ENCODE measurements at regions not wholly inside any gene's neighbourhood (a gene's known extent, or its start where the extent isn't known, plus 50 kb on each side); places are given as distances from the start of the nearest gene placed in this dataset.
"Not testable (repeated sequence)": the region's sequence is repeated elsewhere in the genome, so short reads cannot be mapped to it uniquely, and the experiment has no call there.

GRCh38 chr2:66632882-66633281 lies 198.0 kb downstream of the MEIS1 start:
- H3K4me1 Mint-ChIP-seq (ENCODE audit: low read depth in 2 of 2); ATAC-seq; H3K4me3 Mint-ChIP-seq; H3K27me3 Mint-ChIP-seq; H3K27ac Mint-ChIP-seq; DNase-seq (ENCODE audit: low spot score); H3K36me3 Mint-ChIP-seq; H3K9me3 Mint-ChIP-seq: not testable (repeated sequence)

GRCh38 chr2:66633631-66634030 lies 198.7 kb downstream of the MEIS1 start:
- Mint-ChIP-seq H3K27me3 (no peaks in the 10 kb centered on the region), H3K36me3 (no peaks in the 10 kb centered on the region), H3K4me3 (no peak overlapping the region), H3K9me3 (peaks cover 8% of the 10 kb centered on the region), H3K27ac (no peak overlapping the region), H3K4me1 (ENCODE audit: low read depth in 2 of 2) (no peaks in the 10 kb centered on the region)
- ATAC-seq (no peak), DNase-seq (ENCODE audit: low spot score) (no peak)

GRCh38 chr2:66634784-66635183 lies 199.9 kb downstream of the MEIS1 start:
- DNase-seq (ENCODE audit: low spot score) (no peak), ATAC-seq (no peak)
- no peaks in the 10 kb centered on the region for H3K36me3 Mint-ChIP-seq
- H3K27me3 Mint-ChIP-seq: no peaks in the 10 kb centered on the region
- peaks cover 8% of the 10 kb centered on the region for H3K9me3 Mint-ChIP-seq
- H3K4me1 Mint-ChIP-seq (ENCODE audit: low read depth in 2 of 2): no peaks in the 10 kb centered on the region
- no peak overlapping the region for H3K4me3 Mint-ChIP-seq
- H3K27ac Mint-ChIP-seq: no peak overlapping the region

- no peaks in the 10 kb centered on the region for H3K36me3 Mint-ChIP-seq
- no peak overlapping the region for H3K27ac Mint-ChIP-seq
- no peak for DNase-seq (ENCODE audit: low spot score)
- no peaks in the 10 kb centered on the region for H3K27me3 Mint-ChIP-seq
- H3K4me3 Mint-ChIP-seq: no peak overlapping the region
- ATAC-seq: no peak
- H3K4me1 Mint-ChIP-seq (ENCODE audit: low read depth in 2 of 2): no peaks in the 10 kb centered on the region
- no peaks in the 10 kb centered on the region for H3K9me3 Mint-ChIP-seq
These were observed 206.8 kb downstream of the MEIS1 start for GRCh38 chr2:66641685-66642084.

GRCh38 chr2:66648081-66648480 lies 213.2 kb downstream of the MEIS1 start:
- not testable (repeated sequence) for H3K9me3 Mint-ChIP-seq; H3K27ac Mint-ChIP-seq; H3K27me3 Mint-ChIP-seq; H3K4me1 Mint-ChIP-seq (ENCODE audit: low read depth in 2 of 2); H3K4me3 Mint-ChIP-seq; DNase-seq (ENCODE audit: low spot score); ATAC-seq; H3K36me3 Mint-ChIP-seq

- H3K4me1 Mint-ChIP-seq (ENCODE audit: low read depth in 2 of 2): no peaks in the 10 kb centered on the region
- ATAC-seq: no peak
- peaks cover 0 to 3% of the 10 kb centered on the region in 2 donors for H3K27me3 Mint-ChIP-seq
- no peaks in the 10 kb centered on the region for H3K36me3 Mint-ChIP-seq
- H3K27ac Mint-ChIP-seq: no peak overlapping the region
- DNase-seq (ENCODE audit: low spot score): no peak
- H3K4me3 Mint-ChIP-seq: no peak overlapping the region
- H3K9me3 Mint-ChIP-seq: peaks cover 6% of the 10 kb centered on the region
These were observed 214.1 kb downstream of the MEIS1 start for GRCh38 chr2:66649006-66649405.

- Mint-ChIP-seq H3K36me3 (no peaks in the 10 kb centered on the region), H3K4me3 (no peak overlapping the region), H3K27me3 (peaks cover 0 to 3% of the 10 kb centered on the region in 2 donors), H3K27ac (no peak overlapping the region), H3K4me1 (ENCODE audit: low read depth in 2 of 2) (no peaks in the 10 kb centered on the region), H3K9me3 (peaks cover 6% of the 10 kb centered on the region)
- no peak for ATAC-seq
- DNase-seq (ENCODE audit: low spot score): no peak
These were observed 216.4 kb downstream of the MEIS1 start for GRCh38 chr2:66651295-66651694.

- no peak for ATAC-seq
These were observed 225.9 kb downstream of the MEIS1 start for GRCh38 chr2:66660804-66661203.

GRCh38 chr2:66661253-66662173 lies 226.6 kb downstream of the MEIS1 start:
- H3K4me1 Mint-ChIP-seq (ENCODE audit: low read depth in 2 of 2): no peaks in the 10 kb centered on the region
- H3K27me3 Mint-ChIP-seq: peaks cover 0 to 4% of the 10 kb centered on the region in 2 donors
- no peaks in the 10 kb centered on the region for H3K36me3 Mint-ChIP-seq
- DNase-seq (ENCODE audit: low spot score) (no peak), ATAC-seq (peak; percentile 36 to 40)
- no peak overlapping the region for H3K27ac Mint-ChIP-seq
- no peak overlapping the region for H3K4me3 Mint-ChIP-seq
- H3K9me3 Mint-ChIP-seq: peaks cover 11% of the 10 kb centered on the region

More at GRCh38 chr2:66660804-66661203, 225.9 kb downstream of the MEIS1 start:
- no peak for DNase-seq (ENCODE audit: low spot score)
- Mint-ChIP-seq H3K4me3 (no peak overlapping the region), H3K4me1 (ENCODE audit: low read depth in 2 of 2) (no peaks in the 10 kb centered on the region), H3K9me3 (peaks cover 11% of the 10 kb centered on the region), H3K36me3 (no peaks in the 10 kb centered on the region), H3K27ac (no peak overlapping the region), H3K27me3 (peaks cover 0 to 4% of the 10 kb centered on the region in 2 donors)

GRCh38 chr2:66665124-66665984 lies 230.4 kb downstream of the MEIS1 start:
- peaks cover 2% of the 10 kb centered on the region for H3K9me3 Mint-ChIP-seq
- H3K4me3 Mint-ChIP-seq: no peak overlapping the region
- peaks cover 0 to 3% of the 10 kb centered on the region in 2 donors for H3K27me3 Mint-ChIP-seq
- DNase-seq (ENCODE audit: low spot score): no peak
- no peak for ATAC-seq
- H3K36me3 Mint-ChIP-seq: no peaks in the 10 kb centered on the region
- H3K4me1 Mint-ChIP-seq (ENCODE audit: low read depth in 2 of 2): no peaks in the 10 kb centered on the region
- H3K27ac Mint-ChIP-seq: no peak overlapping the region

GRCh38 chr2:66667301-66667700 lies 232.4 kb downstream of the MEIS1 start:
- ATAC-seq (no peak), DNase-seq (ENCODE audit: low spot score) (no peak)
- no peaks in the 10 kb centered on the region for H3K4me1 Mint-ChIP-seq (ENCODE audit: low read depth in 2 of 2)
- H3K27ac Mint-ChIP-seq: no peak overlapping the region
- H3K9me3 Mint-ChIP-seq: no peaks in the 10 kb centered on the region
- no peak overlapping the region for H3K4me3 Mint-ChIP-seq
- H3K27me3 Mint-ChIP-seq: no peaks in the 10 kb centered on the region
- H3K36me3 Mint-ChIP-seq: no peaks in the 10 kb centered on the region

- no peak overlapping the region for H3K27ac Mint-ChIP-seq
- peaks cover 4% of the 10 kb centered on the region for H3K9me3 Mint-ChIP-seq
- peaks cover 0 to 3% of the 10 kb centered on the region in 2 donors for H3K27me3 Mint-ChIP-seq
- H3K36me3 Mint-ChIP-seq: no peaks in the 10 kb centered on the region
- no peak overlapping the region for H3K4me3 Mint-ChIP-seq
- no peak for DNase-seq (ENCODE audit: low spot score)
- no peak for ATAC-seq
- H3K4me1 Mint-ChIP-seq (ENCODE audit: low read depth in 2 of 2): no peaks in the 10 kb centered on the region
These were observed 238.4 kb downstream of the MEIS1 start for GRCh38 chr2:66673286-66673685.

GRCh38 chr2:66674087-66674486 lies 239.2 kb downstream of the MEIS1 start:
- no peak overlapping the region for H3K4me3 Mint-ChIP-seq
- no peak overlapping the region for H3K27ac Mint-ChIP-seq
- H3K4me1 Mint-ChIP-seq (ENCODE audit: low read depth in 2 of 2): no peaks in the 10 kb centered on the region
- no peak for ATAC-seq
- no peaks in the 10 kb centered on the region for H3K36me3 Mint-ChIP-seq
- peaks cover 0 to 3% of the 10 kb centered on the region in 2 donors for H3K27me3 Mint-ChIP-seq
- no peak for DNase-seq (ENCODE audit: low spot score)
- H3K9me3 Mint-ChIP-seq: peaks cover 4% of the 10 kb centered on the region

GRCh38 chr2:66675591-66675990 lies 240.7 kb downstream of the MEIS1 start:
- H3K36me3 Mint-ChIP-seq: no peaks in the 10 kb centered on the region
- H3K4me3 Mint-ChIP-seq: no peak overlapping the region
- H3K9me3 Mint-ChIP-seq: peaks cover 4% of the 10 kb centered on the region
- DNase-seq (ENCODE audit: low spot score): no peak
- no peak overlapping the region for H3K27ac Mint-ChIP-seq
- H3K27me3 Mint-ChIP-seq: peaks cover 0 to 5% of the 10 kb centered on the region in 2 donors
- ATAC-seq: no peak
- no peaks in the 10 kb centered on the region for H3K4me1 Mint-ChIP-seq (ENCODE audit: low read depth in 2 of 2)

Data from natural killer cell treated with Interleukin-12 subunit alpha and Interleukin-12 subunit beta and Interleukin-15 and Interleukin-18, amount 100 ng/mL, for 72 hours (primary cell).